Activated CD4-positive, alpha-beta T cell treated with anti-CD3 and anti-CD28 coated beads, Interleukin-2, amount 50 U/mL, for 16 hours (primary cell): ENCODE measurements at regions not wholly inside any gene's neighbourhood (a gene's known extent, or its start where the extent isn't known, plus 50 kb on each side); places are given as distances from the start of the nearest gene placed in this dataset.

Experiments
- DNase-seq: peaks from one replicate; pipeline ENCODE4 v3.0.0-alpha.2; 2020

- DNase-seq: no peak
These were observed 136.2 kb downstream of the CCT6B start for GRCh38 chr17:34825102-34825501.

GRCh38 chr17:34823023-34823422 is 138.2 kb downstream of the CCT6B start:
- DNase-seq: no peak

- DNase-seq: no peak
These were observed 139.1 kb downstream of the CCT6B start for GRCh38 chr17:34822007-34822739.

- DNase-seq: no peak
These were observed 140.3 kb downstream of the CCT6B start for GRCh38 chr17:34820922-34821321.

- no peak for DNase-seq
These were observed 140.9 kb downstream of the CCT6B start for GRCh38 chr17:34820248-34820801.

GRCh38 chr17:34817252-34818035 is 143.8 kb downstream of the CCT6B start:
- DNase-seq: no peak

- DNase-seq: no peak
These were observed 144.4 kb downstream of the CCT6B start for GRCh38 chr17:34816848-34817247.

GRCh38 chr17:34813290-34813689 is 148.0 kb downstream of the CCT6B start:
- no peak for DNase-seq

- DNase-seq: no peak
These were observed 149.7 kb downstream of the CCT6B start for GRCh38 chr17:34811561-34811960.

GRCh38 chr17:34800661-34801060 is 160.6 kb downstream of the CCT6B start:
- DNase-seq: no peak

GRCh38 chr17:34799751-34800150 is 161.5 kb downstream of the CCT6B start:
- DNase-seq: no peak

- no peak for DNase-seq
These were observed 162.7 kb downstream of the CCT6B start for GRCh38 chr17:34798581-34798980.

- no peak for DNase-seq
These were observed 163.5 kb downstream of the CCT6B start for GRCh38 chr17:34797720-34798119.

- no peak for DNase-seq
These were observed 167.9 kb downstream of the CCT6B start for GRCh38 chr17:34793231-34793908.

GRCh38 chr17:34788696-34789095 is 172.6 kb downstream of the CCT6B start:
- DNase-seq: no peak

- no peak for DNase-seq
These were observed 176.7 kb downstream of the CCT6B start for GRCh38 chr17:34784526-34784925.

- no peak for DNase-seq
These were observed 179.0 kb downstream of the CCT6B start for GRCh38 chr17:34782271-34782670.

GRCh38 chr17:34781571-34782108 is 179.6 kb downstream of the CCT6B start:
- no peak for DNase-seq

- no peak for DNase-seq
These were observed 180.2 kb downstream of the CCT6B start for GRCh38 chr17:34781071-34781470.

GRCh38 chr17:34780438-34780837 is 180.8 kb downstream of the CCT6B start:
- no peak for DNase-seq

- DNase-seq: no peak
These were observed 184.5 kb downstream of the CCT6B start for GRCh38 chr17:34776456-34777443.

- no peak for DNase-seq
These were observed 188.2 kb downstream of the CCT6B start for GRCh38 chr17:34773036-34773435.
